ENCODE measurements at regions not wholly inside any gene's neighbourhood (a gene's known extent, or its start where the extent isn't known, plus 50 kb on each side); places are given as distances from the start of the nearest gene placed in this dataset.

GRCh38 chr2:222361787-222362186 lies 62.6 kb upstream of the SGPP2 start:
- TF ChIP-seq ZNF24 (IDR thresholded peaks at IDR 0.05) = no peak
- TF ChIP-seq SRF (IDR thresholded peaks at IDR 0.05; ENCODE audit: low read depth in 2 of 2, low read length in 2 of 2) = no peak
- no peak for TF ChIP-seq CTCF (IDR thresholded peaks at IDR 0.05 in 2 of 3, conservative IDR thresholded peaks at IDR 0.05 in 1 of 3; ENCODE audit: control insufficient read depth in 2 of 3, extremely low read depth in 1 of 3, insufficient read depth in 1 of 3, low read depth in 3 of 3, low read length in 3 of 3)
- TF ChIP-seq SMAD1 (IDR thresholded peaks at IDR 0.05; ENCODE audit: low read depth, partially characterized antibody) = no peak
- no peak for TF ChIP-seq FOS (IDR thresholded peaks at IDR 0.05; ENCODE audit: borderline replicate concordance, extremely low read depth, insufficient read length)
- no peak for TF ChIP-seq TAF1 (IDR thresholded peaks at IDR 0.05; ENCODE audit: borderline replicate concordance, low read depth, low read length)
- TF ChIP-seq ZNF687 (IDR thresholded peaks at IDR 0.05) = no peak
- no peak for TF ChIP-seq ESRRA (IDR thresholded peaks at IDR 0.05; ENCODE audit: low read length)
